WTC11 (cell line): ENCODE measurements at regions not wholly inside any gene's neighbourhood (a gene's known extent, or its start where the extent isn't known, plus 50 kb on each side); places are given as distances from the start of the nearest gene placed in this dataset.

Experiments
- ATAC-seq: fragments of 200-7000 bp; cut with Tn5 transposase; 2 replicates; pipeline ENCODE4 v1.10.0; 2021; ENCODE audit warnings: mild to moderate bottlenecking, moderate library complexity
- CTCF ChIA-PET: fragments of 300-600 bp; sonication (Branson Sonifier 250); formaldehyde crosslinking; loops from one replicate; lab custom pipeline; 2021; ENCODE audit warnings: antibody characterized with exemption; lab: Charles Lee
- POLR2A ChIA-PET: fragments of 350-600 bp; sonication (Branson Sonifier 250); formaldehyde crosslinking; loops from one replicate; lab custom pipeline; 2021; ENCODE audit warnings: antibody characterized with exemption; lab: Charles Lee
- DNase-seq: peaks from one replicate; pipeline ENCODE4 v3.0.0; 2021; ENCODE audit warnings: low spot score
- H3K27ac Mint-ChIP-seq: 2 replicates; pipeline ENCODE4 v1.8.0; 2021; ENCODE audit warnings: mixed read lengths
- H3K27me3 Mint-ChIP-seq: 2 replicates; pipeline ENCODE4 v1.8.0; 2021; ENCODE audit warnings: low read depth, mild to moderate bottlenecking, moderate library complexity, mixed read lengths
- H3K36me3 Mint-ChIP-seq: 2 replicates; pipeline ENCODE4 v1.8.0; 2021; ENCODE audit warnings: mixed read lengths
- H3K4me1 Mint-ChIP-seq: 2 replicates; pipeline ENCODE4 v1.8.0; 2022; ENCODE audit warnings: mixed read lengths
- H3K4me3 Mint-ChIP-seq: 2 replicates; pipeline ENCODE4 v1.8.0; 2021; ENCODE audit warnings: mild to moderate bottlenecking, moderate library complexity, mixed read lengths
- H3K9me3 Mint-ChIP-seq: 2 replicates; pipeline ENCODE4 v1.8.0; 2021; ENCODE audit warnings: mixed read lengths
- ATF1 ChIP-seq: sonication (generic); formaldehyde crosslinking; IDR thresholded peaks from 2 replicates; pipeline ENCODE4 v1.8.1; 2023; ENCODE audit warnings: mild to moderate bottlenecking, moderate library complexity, missing genetic modification reagents
- GABPB1 ChIP-seq: sonication (generic); formaldehyde crosslinking; IDR thresholded peaks from 2 replicates; pipeline ENCODE4 v1.8.1; 2023; ENCODE audit warnings: mild to moderate bottlenecking, missing genetic modification reagents
- JUN ChIP-seq: sonication (generic); formaldehyde crosslinking; IDR thresholded peaks from 2 replicates; pipeline ENCODE4 v1.8.0; 2023; ENCODE audit warnings: mild to moderate bottlenecking, missing genetic modification reagents
- ZBTB21 ChIP-seq: sonication (generic); formaldehyde crosslinking; IDR thresholded peaks from 2 replicates; pipeline ENCODE4 v1.8.1; 2023; ENCODE audit warnings: mild to moderate bottlenecking, missing genetic modification reagents, borderline replicate concordance
- ZNF396 ChIP-seq: fragments of 250-450 bp; sonication (Bioruptor Pico); IDR thresholded peaks from 2 replicates; pipeline ENCODE4 v1.8.0; 2021; ENCODE audit warnings: mild to moderate bottlenecking, moderate library complexity, borderline replicate concordance
- ZNF423 ChIP-seq: fragments of 250-450 bp; sonication (Bioruptor Pico); IDR thresholded peaks from 2 replicates; pipeline ENCODE4 v2.1.2; 2022; ENCODE audit warnings: mild to moderate bottlenecking, moderate library complexity
- TF ChIP-seq, protein P1 (sequence below): sonication (generic); formaldehyde crosslinking; IDR thresholded peaks from 2 replicates; pipeline ENCODE4 v1.8.0; 2023; ENCODE audit warnings: mild to moderate bottlenecking, missing genetic modification reagents
- TF ChIP-seq, protein P2 (sequence below): sonication (generic); formaldehyde crosslinking; IDR thresholded peaks from 2 replicates; pipeline ENCODE4 v1.8.0; 2023; ENCODE audit warnings: missing genetic modification reagents, mild to moderate bottlenecking, borderline replicate concordance
- TF ChIP-seq, protein P3 (sequence below): fragments of 250-450 bp; sonication (Bioruptor Pico); IDR thresholded peaks from 2 replicates; pipeline ENCODE4 v2.1.2; 2022; ENCODE audit warnings: mild to moderate bottlenecking, moderate library complexity
- TF ChIP-seq, protein P4 (sequence below): fragments of 250-450 bp; sonication (Bioruptor Pico); IDR thresholded peaks from 2 replicates; pipeline ENCODE4 v1.9.0; 2021; ENCODE audit warnings: mild to moderate bottlenecking
- TF ChIP-seq, protein P5 (sequence below): sonication (generic); formaldehyde crosslinking; IDR thresholded peaks from 2 replicates; pipeline ENCODE4 v1.8.0; 2022; ENCODE audit warnings: missing genetic modification reagents
- TF ChIP-seq, protein P6 (sequence below): sonication (generic); formaldehyde crosslinking; IDR thresholded peaks from 2 replicates; pipeline ENCODE4 v1.8.1; 2023; ENCODE audit warnings: mild to moderate bottlenecking, missing genetic modification reagents
- TF ChIP-seq, protein P7 (sequence below): fragments of 250-450 bp; sonication (Bioruptor Pico); IDR thresholded peaks from 2 replicates; pipeline ENCODE4 v1.9.0; 2021; ENCODE audit warnings: mild to moderate bottlenecking, borderline replicate concordance
- TF ChIP-seq, protein P8 (sequence below): fragments of 250-450 bp; sonication (Bioruptor Pico); IDR thresholded peaks from 2 replicates; pipeline ENCODE4 v1.9.0; 2021; ENCODE audit warnings: moderate library complexity, mild to moderate bottlenecking, inconsistent platforms, borderline replicate concordance

DNA sequence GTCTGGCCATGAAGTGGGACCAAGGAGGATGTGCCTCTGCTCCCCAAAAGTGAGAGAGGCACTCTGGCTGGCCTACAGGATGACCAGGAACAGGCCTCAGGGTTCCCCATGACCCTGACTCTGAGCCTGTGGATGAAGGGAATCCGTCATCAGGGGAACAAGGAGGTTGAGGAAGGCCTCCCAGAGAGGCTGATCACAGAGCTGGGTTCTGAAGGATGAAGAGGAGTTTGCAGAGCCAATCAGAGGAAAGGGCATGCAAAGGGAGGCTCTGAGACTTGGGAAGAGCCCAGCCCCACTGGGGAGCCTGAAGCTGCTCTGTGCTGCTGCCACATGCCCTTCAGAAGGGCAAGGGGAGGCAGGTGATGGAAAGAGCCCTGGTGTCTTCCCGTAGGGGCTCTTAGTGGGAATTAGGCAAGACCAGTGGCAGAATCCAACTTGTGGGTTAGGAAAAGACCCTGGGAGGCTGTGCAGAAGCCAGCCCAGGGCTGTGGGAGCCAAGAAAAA is 141.3 kb upstream of the ID2 start:
- Mint-ChIP-seq H3K4me3 (no peak overlapping the region), H3K4me1 (0 out of 2 replicates have a peak, but pooled peaks cover 8% of the 10 kb centered on the region), H3K9me3 (no peaks in the 10 kb centered on the region), H3K36me3 (no peaks in the 10 kb centered on the region), H3K27ac (no peak overlapping the region), H3K27me3 (no peaks in the 10 kb centered on the region)
- POLR2A ChIA-PET = no interaction called here
- CTCF ChIA-PET = no interaction called here
- no peak for ATAC-seq
- DNase-seq = no peak
- no peak for TF ChIP-seq ZNF396 (CRISPR knock-in tag)
- TF ChIP-seq, protein P1, sequence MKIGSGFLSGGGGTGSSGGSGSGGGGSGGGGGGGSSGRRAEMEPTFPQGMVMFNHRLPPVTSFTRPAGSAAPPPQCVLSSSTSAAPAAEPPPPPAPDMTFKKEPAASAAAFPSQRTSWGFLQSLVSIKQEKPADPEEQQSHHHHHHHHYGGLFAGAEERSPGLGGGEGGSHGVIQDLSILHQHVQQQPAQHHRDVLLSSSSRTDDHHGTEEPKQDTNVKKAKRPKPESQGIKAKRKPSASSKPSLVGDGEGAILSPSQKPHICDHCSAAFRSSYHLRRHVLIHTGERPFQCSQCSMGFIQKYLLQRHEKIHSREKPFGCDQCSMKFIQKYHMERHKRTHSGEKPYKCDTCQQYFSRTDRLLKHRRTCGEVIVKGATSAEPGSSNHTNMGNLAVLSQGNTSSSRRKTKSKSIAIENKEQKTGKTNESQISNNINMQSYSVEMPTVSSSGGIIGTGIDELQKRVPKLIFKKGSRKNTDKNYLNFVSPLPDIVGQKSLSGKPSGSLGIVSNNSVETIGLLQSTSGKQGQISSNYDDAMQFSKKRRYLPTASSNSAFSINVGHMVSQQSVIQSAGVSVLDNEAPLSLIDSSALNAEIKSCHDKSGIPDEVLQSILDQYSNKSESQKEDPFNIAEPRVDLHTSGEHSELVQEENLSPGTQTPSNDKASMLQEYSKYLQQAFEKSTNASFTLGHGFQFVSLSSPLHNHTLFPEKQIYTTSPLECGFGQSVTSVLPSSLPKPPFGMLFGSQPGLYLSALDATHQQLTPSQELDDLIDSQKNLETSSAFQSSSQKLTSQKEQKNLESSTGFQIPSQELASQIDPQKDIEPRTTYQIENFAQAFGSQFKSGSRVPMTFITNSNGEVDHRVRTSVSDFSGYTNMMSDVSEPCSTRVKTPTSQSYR (CRISPR knock-in tag) = no peak
- TF ChIP-seq, protein P2, sequence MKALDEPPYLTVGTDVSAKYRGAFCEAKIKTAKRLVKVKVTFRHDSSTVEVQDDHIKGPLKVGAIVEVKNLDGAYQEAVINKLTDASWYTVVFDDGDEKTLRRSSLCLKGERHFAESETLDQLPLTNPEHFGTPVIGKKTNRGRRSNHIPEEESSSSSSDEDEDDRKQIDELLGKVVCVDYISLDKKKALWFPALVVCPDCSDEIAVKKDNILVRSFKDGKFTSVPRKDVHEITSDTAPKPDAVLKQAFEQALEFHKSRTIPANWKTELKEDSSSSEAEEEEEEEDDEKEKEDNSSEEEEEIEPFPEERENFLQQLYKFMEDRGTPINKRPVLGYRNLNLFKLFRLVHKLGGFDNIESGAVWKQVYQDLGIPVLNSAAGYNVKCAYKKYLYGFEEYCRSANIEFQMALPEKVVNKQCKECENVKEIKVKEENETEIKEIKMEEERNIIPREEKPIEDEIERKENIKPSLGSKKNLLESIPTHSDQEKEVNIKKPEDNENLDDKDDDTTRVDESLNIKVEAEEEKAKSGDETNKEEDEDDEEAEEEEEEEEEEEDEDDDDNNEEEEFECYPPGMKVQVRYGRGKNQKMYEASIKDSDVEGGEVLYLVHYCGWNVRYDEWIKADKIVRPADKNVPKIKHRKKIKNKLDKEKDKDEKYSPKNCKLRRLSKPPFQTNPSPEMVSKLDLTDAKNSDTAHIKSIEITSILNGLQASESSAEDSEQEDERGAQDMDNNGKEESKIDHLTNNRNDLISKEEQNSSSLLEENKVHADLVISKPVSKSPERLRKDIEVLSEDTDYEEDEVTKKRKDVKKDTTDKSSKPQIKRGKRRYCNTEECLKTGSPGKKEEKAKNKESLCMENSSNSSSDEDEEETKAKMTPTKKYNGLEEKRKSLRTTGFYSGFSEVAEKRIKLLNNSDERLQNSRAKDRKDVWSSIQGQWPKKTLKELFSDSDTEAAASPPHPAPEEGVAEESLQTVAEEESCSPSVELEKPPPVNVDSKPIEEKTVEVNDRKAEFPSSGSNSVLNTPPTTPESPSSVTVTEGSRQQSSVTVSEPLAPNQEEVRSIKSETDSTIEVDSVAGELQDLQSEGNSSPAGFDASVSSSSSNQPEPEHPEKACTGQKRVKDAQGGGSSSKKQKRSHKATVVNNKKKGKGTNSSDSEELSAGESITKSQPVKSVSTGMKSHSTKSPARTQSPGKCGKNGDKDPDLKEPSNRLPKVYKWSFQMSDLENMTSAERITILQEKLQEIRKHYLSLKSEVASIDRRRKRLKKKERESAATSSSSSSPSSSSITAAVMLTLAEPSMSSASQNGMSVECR (CRISPR knock-in tag) = no peak
- TF ChIP-seq, protein P3, sequence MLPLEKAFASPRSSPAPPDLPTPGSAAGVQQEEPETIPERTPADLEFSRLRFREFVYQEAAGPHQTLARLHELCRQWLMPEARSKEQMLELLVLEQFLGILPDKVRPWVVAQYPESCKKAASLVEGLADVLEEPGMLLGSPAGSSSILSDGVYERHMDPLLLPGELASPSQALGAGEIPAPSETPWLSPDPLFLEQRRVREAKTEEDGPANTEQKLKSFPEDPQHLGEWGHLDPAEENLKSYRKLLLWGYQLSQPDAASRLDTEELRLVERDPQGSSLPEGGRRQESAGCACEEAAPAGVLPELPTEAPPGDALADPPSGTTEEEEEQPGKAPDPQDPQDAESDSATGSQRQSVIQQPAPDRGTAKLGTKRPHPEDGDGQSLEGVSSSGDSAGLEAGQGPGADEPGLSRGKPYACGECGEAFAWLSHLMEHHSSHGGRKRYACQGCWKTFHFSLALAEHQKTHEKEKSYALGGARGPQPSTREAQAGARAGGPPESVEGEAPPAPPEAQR (CRISPR knock-in tag) = no peak
- no peak for TF ChIP-seq JUN (CRISPR knock-in tag)
- no peak for TF ChIP-seq ATF1 (CRISPR knock-in tag)
- TF ChIP-seq, protein P4, sequence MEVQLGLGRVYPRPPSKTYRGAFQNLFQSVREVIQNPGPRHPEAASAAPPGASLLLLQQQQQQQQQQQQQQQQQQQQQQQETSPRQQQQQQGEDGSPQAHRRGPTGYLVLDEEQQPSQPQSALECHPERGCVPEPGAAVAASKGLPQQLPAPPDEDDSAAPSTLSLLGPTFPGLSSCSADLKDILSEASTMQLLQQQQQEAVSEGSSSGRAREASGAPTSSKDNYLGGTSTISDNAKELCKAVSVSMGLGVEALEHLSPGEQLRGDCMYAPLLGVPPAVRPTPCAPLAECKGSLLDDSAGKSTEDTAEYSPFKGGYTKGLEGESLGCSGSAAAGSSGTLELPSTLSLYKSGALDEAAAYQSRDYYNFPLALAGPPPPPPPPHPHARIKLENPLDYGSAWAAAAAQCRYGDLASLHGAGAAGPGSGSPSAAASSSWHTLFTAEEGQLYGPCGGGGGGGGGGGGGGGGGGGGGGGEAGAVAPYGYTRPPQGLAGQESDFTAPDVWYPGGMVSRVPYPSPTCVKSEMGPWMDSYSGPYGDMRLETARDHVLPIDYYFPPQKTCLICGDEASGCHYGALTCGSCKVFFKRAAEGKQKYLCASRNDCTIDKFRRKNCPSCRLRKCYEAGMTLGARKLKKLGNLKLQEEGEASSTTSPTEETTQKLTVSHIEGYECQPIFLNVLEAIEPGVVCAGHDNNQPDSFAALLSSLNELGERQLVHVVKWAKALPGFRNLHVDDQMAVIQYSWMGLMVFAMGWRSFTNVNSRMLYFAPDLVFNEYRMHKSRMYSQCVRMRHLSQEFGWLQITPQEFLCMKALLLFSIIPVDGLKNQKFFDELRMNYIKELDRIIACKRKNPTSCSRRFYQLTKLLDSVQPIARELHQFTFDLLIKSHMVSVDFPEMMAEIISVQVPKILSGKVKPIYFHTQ = no peak
- TF ChIP-seq, protein P5, sequence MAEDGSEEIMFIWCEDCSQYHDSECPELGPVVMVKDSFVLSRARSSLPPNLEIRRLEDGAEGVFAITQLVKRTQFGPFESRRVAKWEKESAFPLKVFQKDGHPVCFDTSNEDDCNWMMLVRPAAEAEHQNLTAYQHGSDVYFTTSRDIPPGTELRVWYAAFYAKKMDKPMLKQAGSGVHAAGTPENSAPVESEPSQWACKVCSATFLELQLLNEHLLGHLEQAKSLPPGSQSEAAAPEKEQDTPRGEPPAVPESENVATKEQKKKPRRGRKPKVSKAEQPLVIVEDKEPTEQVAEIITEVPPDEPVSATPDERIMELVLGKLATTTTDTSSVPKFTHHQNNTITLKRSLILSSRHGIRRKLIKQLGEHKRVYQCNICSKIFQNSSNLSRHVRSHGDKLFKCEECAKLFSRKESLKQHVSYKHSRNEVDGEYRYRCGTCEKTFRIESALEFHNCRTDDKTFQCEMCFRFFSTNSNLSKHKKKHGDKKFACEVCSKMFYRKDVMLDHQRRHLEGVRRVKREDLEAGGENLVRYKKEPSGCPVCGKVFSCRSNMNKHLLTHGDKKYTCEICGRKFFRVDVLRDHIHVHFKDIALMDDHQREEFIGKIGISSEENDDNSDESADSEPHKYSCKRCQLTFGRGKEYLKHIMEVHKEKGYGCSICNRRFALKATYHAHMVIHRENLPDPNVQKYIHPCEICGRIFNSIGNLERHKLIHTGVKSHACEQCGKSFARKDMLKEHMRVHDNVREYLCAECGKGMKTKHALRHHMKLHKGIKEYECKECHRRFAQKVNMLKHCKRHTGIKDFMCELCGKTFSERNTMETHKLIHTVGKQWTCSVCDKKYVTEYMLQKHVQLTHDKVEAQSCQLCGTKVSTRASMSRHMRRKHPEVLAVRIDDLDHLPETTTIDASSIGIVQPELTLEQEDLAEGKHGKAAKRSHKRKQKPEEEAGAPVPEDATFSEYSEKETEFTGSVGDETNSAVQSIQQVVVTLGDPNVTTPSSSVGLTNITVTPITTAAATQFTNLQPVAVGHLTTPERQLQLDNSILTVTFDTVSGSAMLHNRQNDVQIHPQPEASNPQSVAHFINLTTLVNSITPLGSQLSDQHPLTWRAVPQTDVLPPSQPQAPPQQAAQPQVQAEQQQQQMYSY (CRISPR knock-in tag) = no peak
- TF ChIP-seq, protein P6, sequence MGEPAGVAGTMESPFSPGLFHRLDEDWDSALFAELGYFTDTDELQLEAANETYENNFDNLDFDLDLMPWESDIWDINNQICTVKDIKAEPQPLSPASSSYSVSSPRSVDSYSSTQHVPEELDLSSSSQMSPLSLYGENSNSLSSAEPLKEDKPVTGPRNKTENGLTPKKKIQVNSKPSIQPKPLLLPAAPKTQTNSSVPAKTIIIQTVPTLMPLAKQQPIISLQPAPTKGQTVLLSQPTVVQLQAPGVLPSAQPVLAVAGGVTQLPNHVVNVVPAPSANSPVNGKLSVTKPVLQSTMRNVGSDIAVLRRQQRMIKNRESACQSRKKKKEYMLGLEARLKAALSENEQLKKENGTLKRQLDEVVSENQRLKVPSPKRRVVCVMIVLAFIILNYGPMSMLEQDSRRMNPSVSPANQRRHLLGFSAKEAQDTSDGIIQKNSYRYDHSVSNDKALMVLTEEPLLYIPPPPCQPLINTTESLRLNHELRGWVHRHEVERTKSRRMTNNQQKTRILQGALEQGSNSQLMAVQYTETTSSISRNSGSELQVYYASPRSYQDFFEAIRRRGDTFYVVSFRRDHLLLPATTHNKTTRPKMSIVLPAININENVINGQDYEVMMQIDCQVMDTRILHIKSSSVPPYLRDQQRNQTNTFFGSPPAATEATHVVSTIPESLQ (CRISPR knock-in tag) = no peak
- TF ChIP-seq GABPB1 (CRISPR knock-in tag) = no peak
- TF ChIP-seq ZNF423 = no peak
- TF ChIP-seq, protein P7, sequence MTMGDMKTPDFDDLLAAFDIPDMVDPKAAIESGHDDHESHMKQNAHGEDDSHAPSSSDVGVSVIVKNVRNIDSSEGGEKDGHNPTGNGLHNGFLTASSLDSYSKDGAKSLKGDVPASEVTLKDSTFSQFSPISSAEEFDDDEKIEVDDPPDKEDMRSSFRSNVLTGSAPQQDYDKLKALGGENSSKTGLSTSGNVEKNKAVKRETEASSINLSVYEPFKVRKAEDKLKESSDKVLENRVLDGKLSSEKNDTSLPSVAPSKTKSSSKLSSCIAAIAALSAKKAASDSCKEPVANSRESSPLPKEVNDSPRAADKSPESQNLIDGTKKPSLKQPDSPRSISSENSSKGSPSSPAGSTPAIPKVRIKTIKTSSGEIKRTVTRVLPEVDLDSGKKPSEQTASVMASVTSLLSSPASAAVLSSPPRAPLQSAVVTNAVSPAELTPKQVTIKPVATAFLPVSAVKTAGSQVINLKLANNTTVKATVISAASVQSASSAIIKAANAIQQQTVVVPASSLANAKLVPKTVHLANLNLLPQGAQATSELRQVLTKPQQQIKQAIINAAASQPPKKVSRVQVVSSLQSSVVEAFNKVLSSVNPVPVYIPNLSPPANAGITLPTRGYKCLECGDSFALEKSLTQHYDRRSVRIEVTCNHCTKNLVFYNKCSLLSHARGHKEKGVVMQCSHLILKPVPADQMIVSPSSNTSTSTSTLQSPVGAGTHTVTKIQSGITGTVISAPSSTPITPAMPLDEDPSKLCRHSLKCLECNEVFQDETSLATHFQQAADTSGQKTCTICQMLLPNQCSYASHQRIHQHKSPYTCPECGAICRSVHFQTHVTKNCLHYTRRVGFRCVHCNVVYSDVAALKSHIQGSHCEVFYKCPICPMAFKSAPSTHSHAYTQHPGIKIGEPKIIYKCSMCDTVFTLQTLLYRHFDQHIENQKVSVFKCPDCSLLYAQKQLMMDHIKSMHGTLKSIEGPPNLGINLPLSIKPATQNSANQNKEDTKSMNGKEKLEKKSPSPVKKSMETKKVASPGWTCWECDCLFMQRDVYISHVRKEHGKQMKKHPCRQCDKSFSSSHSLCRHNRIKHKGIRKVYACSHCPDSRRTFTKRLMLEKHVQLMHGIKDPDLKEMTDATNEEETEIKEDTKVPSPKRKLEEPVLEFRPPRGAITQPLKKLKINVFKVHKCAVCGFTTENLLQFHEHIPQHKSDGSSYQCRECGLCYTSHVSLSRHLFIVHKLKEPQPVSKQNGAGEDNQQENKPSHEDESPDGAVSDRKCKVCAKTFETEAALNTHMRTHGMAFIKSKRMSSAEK (CRISPR knock-in tag) = no peak
- TF ChIP-seq ZBTB21 (CRISPR knock-in tag) = no peak
- TF ChIP-seq, protein P8, sequence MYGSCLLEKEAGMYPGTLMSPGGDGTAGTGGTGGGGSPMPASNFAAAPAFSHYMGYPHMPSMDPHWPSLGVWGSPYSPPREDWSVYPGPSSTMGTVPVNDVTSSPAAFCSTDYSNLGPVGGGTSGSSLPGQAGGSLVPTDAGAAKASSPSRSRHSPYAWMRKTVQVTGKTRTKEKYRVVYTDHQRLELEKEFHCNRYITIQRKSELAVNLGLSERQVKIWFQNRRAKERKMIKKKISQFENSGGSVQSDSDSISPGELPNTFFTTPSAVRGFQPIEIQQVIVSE (CRISPR knock-in tag) = no peak
